Pancreas (tissue), 10 donors: ENCODE measurements at regions not wholly inside any gene's neighbourhood (a gene's known extent, or its start where the extent isn't known, plus 50 kb on each side); places are given as distances from the start of the nearest gene placed in this dataset.
"Not testable (repeated sequence)": the region's sequence is repeated elsewhere in the genome, so short reads cannot be mapped to it uniquely, and the experiment has no call there.

Source experiments
- ATAC-seq, 4 donors: fragments of 200-7000 bp; cut with Tn5 transposase; one replicate each; pipeline versions ENCODE4 v1.8.0 to v1.9.1; 2020; ENCODE audit warnings: mild to moderate bottlenecking in 4 of 4, moderate library complexity in 4 of 4
- DNase-seq, 6 donors: peaks; one replicate each; pipeline ENCODE4 v3.0.0-alpha.2; 2020
- FAIRE-seq: peaks from 2 replicates; lab custom pipeline; 2012; peaks lifted over from hg19 to GRCh38; lab: Jason Lieb, UNC
- H3K27ac ChIP-seq, 4 donors: fragments of 200-600 bp; sonication (generic); 1 replicate in 3 of 4; 2 replicates in 1 of 4; pipeline versions ENCODE4 v1.5.0 to v1.8.0; 2020
- H3K27me3 ChIP-seq, 4 donors: fragments of 200-600 bp; one replicate each; pipeline ENCODE4 v1.8.0; 2021
- H3K36me3 ChIP-seq, 3 donors: fragments of 200-600 bp; sonication (generic) in 1 of 3; one replicate each; pipeline versions ENCODE4 v1.5.0 to v1.8.0; 2020 to 2021
- H3K4me1 ChIP-seq, 3 donors: fragments of 200-600 bp; one replicate each; pipeline ENCODE4 v1.8.0; 2021
- H3K4me3 ChIP-seq, 4 donors: fragments of 200-600 bp; sonication (generic) in 2 of 4; one replicate each; pipeline versions ENCODE4 v1.5.0 to v1.8.0; 2020 to 2021
- H3K9me3 ChIP-seq, 4 donors: fragments of 200-600 bp; one replicate each; pipeline ENCODE4 v1.8.0; 2021
- CTCF ChIP-seq, 4 donors: fragments of 200-600 bp; sonication (generic) in 3 of 4; IDR thresholded peaks; one replicate each; pipeline versions ENCODE4 v1.5.0 to v1.8.0; 2021; ENCODE audit warnings: antibody characterized with exemption in 4 of 4
- WGBS, 2 donors: extraction: QIAGEN DNeasy Blood & Tissue Kit; methylation state at CpG; one replicate each; pipeline ENCODE4 v1.1.7; 2013; 5-methylcytosine and 5-hydroxymethylcytosine counted together
- intact Hi-C, 3 donors: fragments of 100-400 bp; cut with DNase I; formaldehyde crosslinking; loops; one replicate each; pipeline versions ENCODE4 v1.11.1 to v1.14.2; 2022
- donor health status: healthy with polysubstance abuse.
- donor health status: DM: no; HTN: no; CAD: no; lungs with moderate emphysema.
- donor health status: DM: no; HTN: no; CAD: no.
- donor health status: control.
- donor health status: control.
- donor health status: Bipolar disorder and iron deficiency.
- donor health status: DM: yes; HTN: yes; CAD: no.
- donor health status: DM: no; HTN: no; CAD: no.
- donor health status: DM: no; HTN: no; CAD: no.
- donor health status: DM: yes; HTN: yes; CAD: no.

GRCh38 chr14:100427166-100427565 is 104.0 kb downstream of the SLC25A47 start:
- Histone ChIP-seq H3K27ac (no peak overlapping the region), H3K9me3 (no peaks in the 10 kb centered on the region), H3K36me3 (no peaks in the 10 kb centered on the region), H3K4me1 (peaks cover 0 to 4% (median 0%) of the 10 kb centered on the region in 3 donors), H3K4me3 (no peak overlapping the region), H3K27me3 (no peaks in the 10 kb centered on the region)
- no peak for TF ChIP-seq CTCF (IDR thresholded peaks at IDR 0.05)
- FAIRE-seq (no peak), DNase-seq (no peak), ATAC-seq (no peak)
- WGBS, 2 donors, result 82 to 86% methylated on average over 6 of the region's 6 CpGs
- intact Hi-C loops, result loop anchor here in 1 of 3 donors (5.0 kb wide), 1 partner anchor 225 kb away; no protein-coding TSS in a partner anchor

GRCh38 chr14:100428727-100429126 is 105.6 kb downstream of the SLC25A47 start:
- FAIRE-seq (no peak), DNase-seq (no peak), ATAC-seq (peak in 1 of 4 donors; percentile 30)
- TF ChIP-seq CTCF (IDR thresholded peaks at IDR 0.05), result no peak
- Histone ChIP-seq H3K4me1 (peaks cover 0 to 4% (median 0%) of the 10 kb centered on the region in 3 donors), H3K4me3 (no peak overlapping the region), H3K27ac (no peak overlapping the region), H3K27me3 (no peaks in the 10 kb centered on the region), H3K36me3 (no peaks in the 10 kb centered on the region), H3K9me3 (no peaks in the 10 kb centered on the region)
- 84 to 92% methylated on average over 9 of the region's 9 CpGs for WGBS, 2 donors
- intact Hi-C loops, result loop anchor here in 1 of 3 donors (5.0 kb wide), 1 partner anchor 224 kb away; no protein-coding TSS in a partner anchor

- no peak for DNase-seq
- no peak for FAIRE-seq
- Histone ChIP-seq H3K4me1 (peaks cover 0 to 4% (median 0%) of the 10 kb centered on the region in 3 donors), H3K4me3 (no peak overlapping the region), H3K27ac (no peak overlapping the region), H3K9me3 (no peaks in the 10 kb centered on the region), H3K27me3 (no peaks in the 10 kb centered on the region), H3K36me3 (no peaks in the 10 kb centered on the region)
- no peak for TF ChIP-seq CTCF (IDR thresholded peaks at IDR 0.05)
- intact Hi-C loops, result loop anchor here in 1 of 3 donors (5.0 kb wide), 1 partner anchor 223 kb away; no protein-coding TSS in a partner anchor
- ATAC-seq, result peak; percentile 43 to 86 (median 60)
- 42 to 51% methylated on average over 3 of the region's 3 CpGs for WGBS, 2 donors
Observed at GRCh38 chr14:100429537-100429936, 106.4 kb downstream of the SLC25A47 start.

DNA sequence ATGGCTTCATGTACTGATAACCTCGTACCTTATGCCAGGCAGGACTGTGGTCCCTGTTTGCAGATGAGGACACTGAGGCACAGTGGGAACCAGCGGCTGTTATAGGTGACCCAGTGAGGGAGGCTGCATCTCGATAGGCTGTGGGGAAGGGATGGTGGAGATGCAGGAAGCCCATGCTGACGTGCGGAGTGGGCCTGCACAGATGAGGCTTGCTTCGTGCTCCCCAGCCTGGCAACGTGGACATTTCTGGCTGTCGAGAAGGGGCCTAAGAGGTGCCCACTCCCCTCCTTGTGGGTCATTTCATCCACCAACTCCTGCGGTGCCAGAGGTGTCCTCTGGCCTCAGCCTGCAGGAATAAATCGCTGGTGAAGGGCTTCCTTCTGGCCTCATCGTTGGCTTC is 107.4 kb downstream of the SLC25A47 start:
- intact Hi-C loops, result no loop called here

DNA sequence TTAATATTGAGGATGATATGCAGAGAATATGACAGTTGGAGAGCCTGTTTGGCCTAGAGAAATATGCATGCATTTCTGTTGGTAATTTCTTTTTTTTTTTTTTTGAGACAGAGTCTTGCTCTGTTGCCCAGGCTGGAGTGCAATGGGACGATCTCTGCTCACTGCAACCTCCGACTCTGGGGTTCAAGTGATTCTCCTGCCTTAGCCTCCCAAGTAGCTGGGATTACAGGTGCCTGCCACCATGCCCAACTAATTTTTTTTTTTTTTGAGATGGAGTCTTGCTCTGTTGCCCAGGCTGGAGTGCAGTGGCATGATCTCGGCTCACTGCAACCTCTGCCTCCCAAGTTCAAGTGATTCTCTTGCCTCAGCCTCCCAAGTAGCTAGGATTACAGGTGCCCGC is 108.3 kb downstream of the SLC25A47 start:
- H3K27ac ChIP-seq, intact Hi-C loops, H3K4me1 ChIP-seq, DNase-seq, H3K27me3 ChIP-seq, H3K4me3 ChIP-seq, FAIRE-seq, H3K9me3 ChIP-seq, H3K36me3 ChIP-seq, ATAC-seq: not testable (repeated sequence)
- WGBS, 2 donors, result 96 to 98% methylated on average over 4 of the region's 4 CpGs

More for the DNA sequence above, 107.4 kb downstream of the SLC25A47 start:
- no peak for TF ChIP-seq CTCF (IDR thresholded peaks at IDR 0.05)
- no peak for DNase-seq
- peaks cover 0 to 4% (median 1%) of the 10 kb centered on the region in 3 donors for H3K4me1 ChIP-seq
- ATAC-seq, result no peak
- no peak for FAIRE-seq
- WGBS, 2 donors, result 87 to 89% methylated on average over 11 of the region's 11 CpGs
- no peak overlapping the region for H3K4me3 ChIP-seq
- no peaks in the 10 kb centered on the region for H3K36me3 ChIP-seq
- H3K9me3 ChIP-seq, result no peaks in the 10 kb centered on the region
- no peaks in the 10 kb centered on the region for H3K27me3 ChIP-seq
- H3K27ac ChIP-seq, result no peak overlapping the region
